CD1c-positive myeloid dendritic cell (primary cell): ENCODE measurements at regions not wholly inside any gene's neighbourhood (a gene's known extent, or its start where the extent isn't known, plus 50 kb on each side); places are given as distances from the start of the nearest gene placed in this dataset.
A peak's percentile ranks its signal among the peaks of the same experiment; 100 is the strongest.
"Not testable (repeated sequence)": the region's sequence is repeated elsewhere in the genome, so short reads cannot be mapped to it uniquely, and the experiment has no call there.

ENCODE experiments used
- DNase-seq: peaks from one replicate; pipeline ENCODE4 v3.0.0-alpha.2; 2016; ENCODE audit errors: extremely low spot score

DNA sequence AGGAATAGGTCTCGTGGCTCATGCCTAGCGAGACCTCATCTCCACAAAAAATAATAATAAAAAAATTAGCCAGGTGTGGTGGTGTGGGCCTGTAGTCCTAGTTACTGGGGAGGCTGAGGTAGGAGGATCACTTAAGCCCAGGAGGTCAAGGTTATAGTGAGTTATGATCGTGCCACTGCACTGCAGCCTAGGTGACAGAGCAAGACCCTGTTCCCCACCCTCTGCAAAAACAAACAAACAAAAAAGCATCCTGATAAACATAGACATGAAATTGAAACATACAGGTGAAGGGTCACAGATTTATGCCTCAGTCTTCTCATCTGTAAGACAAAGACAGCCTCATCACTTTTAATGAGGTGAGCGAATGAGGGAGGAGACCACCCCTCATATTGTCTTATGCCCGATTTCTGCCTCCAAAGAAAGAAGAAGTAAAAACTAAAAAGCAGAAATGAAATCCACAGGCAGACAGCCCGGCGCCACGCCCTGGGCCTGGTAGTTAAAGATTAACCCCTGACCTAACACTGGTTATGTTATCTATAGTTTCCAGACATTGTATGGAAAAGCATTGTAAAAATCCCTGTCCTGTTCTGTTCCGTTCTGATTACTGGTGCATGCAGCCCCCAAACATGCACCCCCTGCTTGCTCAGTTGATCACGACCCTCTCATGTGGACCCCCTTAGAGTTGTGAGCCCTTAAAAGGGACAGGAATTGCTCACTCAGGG is 138.5 kb downstream of the OR2B2 start:
- DNase-seq = not testable (repeated sequence)

DNA sequence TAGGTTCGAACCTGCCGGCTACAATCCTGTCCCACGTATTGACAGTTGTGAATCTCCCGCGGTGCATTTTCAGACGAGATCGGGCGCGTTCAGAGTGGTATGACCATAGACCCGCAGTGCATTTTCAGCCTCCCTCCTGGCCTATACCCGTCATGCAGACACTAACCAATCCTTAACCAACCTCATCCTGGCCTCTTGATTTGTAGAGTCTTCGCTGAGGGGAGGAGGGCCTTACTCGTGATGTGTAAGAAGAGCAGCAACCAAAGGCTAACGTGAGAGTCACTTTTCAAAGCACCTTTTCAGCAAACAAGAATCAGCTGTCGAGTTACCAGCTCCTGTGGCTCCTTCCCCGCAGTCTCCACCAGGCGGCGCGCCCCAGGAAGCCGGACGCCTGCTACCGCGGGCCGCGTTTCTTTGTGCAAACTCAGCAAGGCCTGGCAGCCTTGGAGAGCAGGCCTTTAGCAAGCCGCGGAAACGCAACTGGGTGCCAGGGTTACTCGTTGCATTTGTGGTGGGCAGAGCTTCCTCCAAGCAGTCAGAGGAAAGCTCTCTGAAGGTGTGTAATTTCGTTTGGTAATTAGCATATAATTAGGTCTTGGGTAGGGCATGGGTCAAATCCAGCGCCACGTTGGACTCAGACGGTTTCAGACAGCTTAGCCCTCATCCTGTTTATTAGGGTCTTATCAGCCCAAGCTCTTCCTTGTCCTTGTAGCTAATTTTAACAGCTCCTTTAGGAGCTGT is 139.8 kb downstream of the OR2B2 start:
- DNase-seq = peak; percentile 92

DNA sequence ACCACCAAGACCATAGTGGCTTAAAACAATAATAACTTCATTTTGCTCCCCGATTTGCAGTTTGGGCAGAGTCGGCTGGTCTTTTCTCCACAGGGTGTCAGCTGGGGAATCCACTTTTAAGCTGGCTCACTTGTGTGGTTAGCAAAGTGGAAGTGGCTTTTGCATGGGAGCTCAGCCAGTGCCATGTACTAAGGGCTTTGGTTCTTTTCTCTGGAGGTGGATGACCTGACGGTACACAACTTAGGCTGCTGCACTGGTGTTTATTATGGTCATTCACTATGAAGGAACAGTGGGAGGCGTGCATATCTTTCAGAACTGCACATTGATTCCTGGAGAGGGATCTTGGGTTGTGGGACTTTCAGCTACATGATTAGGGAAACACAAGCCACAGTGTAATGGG is 141.0 kb downstream of the OR2B2 start:
- no peak for DNase-seq

DNA sequence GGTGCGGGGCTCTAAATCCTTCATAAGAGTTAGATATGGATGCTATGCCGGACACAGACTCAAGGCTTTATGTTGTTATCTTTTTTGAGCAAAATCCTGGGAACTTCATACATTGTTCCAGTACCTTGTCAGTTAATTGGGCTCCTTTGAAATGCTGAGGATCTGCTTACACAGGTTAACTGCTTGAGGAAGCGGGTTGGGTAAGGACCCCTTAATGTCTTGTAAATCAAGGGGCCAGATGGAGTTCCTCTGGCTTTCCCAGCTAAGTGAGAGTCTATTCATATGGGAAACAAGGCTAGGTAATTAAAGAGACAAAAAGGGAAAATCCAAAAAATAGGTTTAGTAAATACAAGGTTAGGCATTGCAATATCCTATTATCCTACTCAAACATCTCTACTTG is 141.5 kb downstream of the OR2B2 start:
- no peak for DNase-seq

DNA sequence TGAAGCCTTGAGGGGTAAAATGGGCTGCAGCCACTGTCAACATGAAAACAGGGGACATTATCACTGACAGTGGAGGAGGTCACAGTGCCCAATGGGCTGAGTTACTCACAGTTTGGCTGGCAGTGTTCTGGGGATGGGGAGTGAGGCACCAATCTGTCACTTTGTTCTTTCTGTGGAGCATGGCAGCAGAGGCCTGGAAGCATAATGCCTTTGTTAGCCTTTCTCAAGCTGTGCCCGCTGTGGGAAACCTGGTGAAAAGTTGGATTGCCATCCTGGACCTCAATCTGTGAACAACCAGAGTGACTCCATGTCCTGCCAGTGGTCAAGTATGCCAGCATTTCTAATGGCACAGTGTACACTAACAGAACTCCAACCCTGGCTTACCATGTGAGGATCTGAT is 143.6 kb downstream of the OR2B2 start:
- no peak for DNase-seq

DNA sequence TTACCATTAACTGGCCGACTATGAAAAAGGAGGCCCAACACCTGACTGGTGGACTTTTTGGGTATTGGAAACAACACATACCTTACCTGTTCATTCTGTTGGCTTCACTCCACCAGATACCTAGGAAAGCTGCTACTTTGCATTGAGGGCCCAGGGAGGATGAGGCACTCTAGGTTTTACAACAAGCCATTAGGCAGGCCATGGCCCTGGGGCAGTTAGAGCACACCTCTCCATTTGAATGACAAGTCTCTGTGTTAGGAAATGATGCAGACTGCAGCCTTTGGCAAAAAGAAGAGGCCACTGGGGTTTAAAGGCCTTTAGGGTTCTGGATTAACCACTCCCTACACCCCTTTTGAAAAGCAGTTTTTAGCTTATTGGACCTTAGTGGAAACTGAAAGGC is 144.3 kb downstream of the OR2B2 start:
- DNase-seq = no peak

DNA sequence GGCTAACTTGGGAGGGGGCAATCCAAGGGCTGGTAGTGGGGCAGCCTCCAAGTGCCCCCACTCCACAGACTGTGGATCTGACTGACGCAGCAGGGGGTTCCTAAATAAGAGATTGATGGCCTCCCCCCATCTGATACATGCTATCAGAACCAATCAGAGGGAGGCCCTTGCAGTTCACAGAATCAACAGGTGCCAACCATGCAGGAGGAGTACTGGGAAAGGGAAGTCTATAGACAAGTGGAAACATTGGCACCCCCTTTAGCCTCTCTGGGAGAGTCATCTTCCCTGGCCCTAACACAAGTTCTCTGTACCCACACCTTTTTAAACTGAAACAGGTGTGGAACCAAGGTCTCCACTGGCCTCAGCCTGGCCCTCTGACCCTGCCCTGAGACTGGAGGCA is 145.8 kb downstream of the OR2B2 start:
- DNase-seq = no peak

DNA sequence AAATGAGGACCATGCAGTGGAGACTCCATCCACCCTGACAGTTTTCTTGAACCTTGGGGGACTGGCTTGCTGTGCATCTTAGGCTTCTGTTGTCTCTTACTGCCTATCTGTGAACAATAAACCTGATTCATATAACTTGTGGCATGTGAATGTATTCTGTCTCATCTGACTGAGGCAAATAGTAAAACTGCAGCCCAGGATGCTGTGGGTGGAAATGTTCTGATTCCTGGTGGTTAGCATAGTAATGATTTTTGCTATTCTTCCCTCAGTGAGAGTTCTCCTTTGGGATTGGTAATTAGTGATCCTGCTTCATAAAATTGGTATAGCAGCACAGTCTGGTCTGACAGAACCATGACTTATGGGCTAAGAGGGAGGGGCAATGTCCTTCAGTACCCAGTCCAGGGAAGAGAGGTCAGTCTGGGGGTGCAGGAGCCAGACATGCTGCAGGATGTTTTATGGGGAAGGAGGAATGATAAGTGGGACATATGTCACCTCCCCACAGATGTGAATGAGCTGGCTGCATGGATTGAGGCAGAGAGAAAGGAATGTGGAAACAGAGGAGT is 147.1 kb downstream of the OR2B2 start:
- DNase-seq = no peak

DNA sequence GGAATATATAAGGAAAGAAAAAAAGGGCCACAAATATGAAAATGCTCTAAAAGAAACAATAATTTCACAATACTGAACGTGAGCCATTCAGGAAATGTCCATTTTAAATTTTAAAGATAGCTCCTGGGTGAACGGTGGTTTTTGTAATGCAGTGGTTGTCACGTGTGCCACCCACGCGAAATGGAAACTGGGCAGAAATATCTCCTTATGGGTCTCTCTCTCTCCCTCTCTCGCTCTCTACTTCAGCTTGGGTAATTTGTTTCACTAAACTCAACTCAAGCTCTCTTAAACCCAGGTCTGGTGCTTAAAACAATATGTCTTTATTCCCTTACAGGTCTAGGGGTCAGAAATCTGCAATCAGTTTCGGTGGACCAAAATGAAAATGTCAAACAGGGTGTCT is 150.8 kb downstream of the OR2B2 start:
- peak; percentile 27 for DNase-seq

DNA sequence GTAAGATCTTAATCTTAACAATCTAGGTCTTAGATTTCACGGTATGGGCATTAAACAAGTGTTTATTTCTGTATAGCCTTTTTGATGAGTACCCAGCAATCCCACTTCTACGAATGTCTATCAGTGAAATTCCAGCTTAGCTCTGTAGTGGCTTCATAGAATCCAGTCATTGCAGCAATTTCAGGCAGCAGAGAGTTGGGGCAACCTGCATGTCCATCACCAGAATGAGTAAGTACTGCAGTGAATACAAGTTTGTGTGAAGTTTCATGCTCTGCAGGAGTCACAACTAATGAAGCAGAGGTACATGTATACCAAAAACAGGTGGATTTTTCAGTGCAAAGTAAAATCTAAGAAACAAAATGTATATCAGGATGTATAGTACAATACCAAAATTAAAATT is 151.7 kb downstream of the OR2B2 start:
- DNase-seq = no peak

DNA sequence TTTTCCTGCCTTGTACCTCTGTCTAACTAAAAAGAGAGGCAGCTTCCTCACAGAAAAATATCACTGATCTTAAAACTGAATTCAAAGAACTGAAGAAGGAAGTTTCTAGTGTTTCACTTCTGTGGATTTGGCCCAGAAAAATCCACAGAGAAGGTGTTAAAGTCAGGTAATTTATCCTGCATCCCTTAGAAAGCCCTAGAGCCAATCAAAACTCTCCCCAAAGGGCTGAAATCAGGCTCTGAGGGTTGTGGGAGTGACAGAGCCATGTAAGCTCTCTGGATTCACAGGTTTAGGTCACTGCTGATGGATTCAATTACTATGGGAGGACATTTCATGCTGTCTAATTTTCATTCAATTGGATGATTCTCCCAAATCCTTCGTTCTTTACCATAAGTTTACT is 152.3 kb downstream of the OR2B2 start:
- DNase-seq = no peak

DNA sequence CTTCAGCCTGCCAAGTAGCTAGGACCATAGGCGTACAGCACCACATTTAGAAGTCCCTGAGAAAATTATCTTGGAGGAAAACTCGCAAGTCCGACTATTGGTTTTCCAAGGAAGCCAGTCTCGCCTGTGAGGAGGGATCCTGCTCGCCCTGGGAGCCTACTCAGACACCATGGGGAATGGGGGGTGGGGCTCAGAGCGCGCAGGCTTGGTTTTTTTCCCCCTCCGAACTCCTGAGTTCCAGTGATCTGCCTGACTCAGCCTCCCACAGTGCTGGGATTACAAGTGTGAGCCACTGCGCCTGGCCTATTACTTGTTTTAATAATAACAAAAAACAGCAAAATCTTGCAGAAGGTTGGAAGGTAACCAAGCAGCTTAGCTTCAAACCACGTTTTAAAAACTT is 153.7 kb downstream of the OR2B2 start:
- no peak for DNase-seq

DNA sequence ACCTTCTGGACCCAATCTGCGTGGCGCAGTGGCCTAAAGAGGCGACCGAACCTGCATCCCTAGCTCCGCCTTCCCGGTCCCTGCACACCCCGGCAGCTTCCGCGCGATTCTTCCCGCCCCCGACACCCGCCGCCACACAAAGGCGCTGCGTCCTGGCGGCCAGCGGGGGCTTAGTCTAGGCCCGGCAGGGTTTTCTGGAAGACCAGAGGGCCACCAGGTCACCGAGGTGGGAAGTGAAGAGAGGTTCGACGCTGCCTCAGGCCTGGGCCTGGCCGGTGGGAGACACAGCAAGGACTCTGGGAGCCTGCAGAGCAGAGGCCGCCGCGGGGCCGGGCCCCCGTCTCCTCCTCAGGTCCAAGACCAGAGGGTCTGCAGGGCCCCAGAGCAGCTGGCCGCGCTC is 154.9 kb downstream of the OR2B2 start:
- peak; percentile 25 for DNase-seq

DNA sequence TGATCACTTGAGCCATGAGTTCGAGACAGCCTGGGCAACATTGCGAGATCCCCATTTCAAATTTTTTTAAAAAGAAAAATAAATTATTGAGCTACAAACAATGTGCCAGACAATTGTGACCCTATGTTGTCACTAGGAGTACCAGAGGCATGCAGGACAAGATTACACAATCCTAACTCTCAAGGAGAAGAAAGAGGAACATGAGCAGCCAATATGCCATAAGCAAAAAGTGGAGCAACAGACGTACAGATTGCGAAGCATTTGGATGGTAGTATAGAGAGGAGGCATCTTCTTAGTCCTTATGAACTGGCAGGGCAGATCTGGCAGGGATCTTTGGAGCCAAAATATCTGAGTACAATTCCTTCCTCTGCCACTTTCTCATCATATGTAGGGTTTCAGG is 156.4 kb downstream of the OR2B2 start:
- DNase-seq = peak; percentile 79

DNA sequence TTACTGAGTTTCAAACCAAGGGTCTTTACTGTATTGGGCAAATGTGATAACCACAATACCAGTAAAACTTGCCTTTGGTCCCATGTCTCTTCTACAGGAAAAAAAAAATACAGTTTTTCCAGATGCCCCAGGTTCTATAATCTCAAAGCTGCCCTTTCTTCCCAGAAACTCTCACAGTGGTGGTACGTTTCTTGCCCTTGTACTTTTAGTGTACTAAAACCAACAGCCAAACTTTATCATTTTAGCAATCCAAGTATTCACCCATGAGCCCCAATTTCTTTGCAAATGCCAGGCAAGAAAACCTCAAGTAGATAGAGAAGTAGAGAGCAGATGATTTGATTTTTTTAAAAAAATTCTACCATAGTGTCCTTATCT is 157.8 kb downstream of the OR2B2 start:
- DNase-seq = no peak

DNA sequence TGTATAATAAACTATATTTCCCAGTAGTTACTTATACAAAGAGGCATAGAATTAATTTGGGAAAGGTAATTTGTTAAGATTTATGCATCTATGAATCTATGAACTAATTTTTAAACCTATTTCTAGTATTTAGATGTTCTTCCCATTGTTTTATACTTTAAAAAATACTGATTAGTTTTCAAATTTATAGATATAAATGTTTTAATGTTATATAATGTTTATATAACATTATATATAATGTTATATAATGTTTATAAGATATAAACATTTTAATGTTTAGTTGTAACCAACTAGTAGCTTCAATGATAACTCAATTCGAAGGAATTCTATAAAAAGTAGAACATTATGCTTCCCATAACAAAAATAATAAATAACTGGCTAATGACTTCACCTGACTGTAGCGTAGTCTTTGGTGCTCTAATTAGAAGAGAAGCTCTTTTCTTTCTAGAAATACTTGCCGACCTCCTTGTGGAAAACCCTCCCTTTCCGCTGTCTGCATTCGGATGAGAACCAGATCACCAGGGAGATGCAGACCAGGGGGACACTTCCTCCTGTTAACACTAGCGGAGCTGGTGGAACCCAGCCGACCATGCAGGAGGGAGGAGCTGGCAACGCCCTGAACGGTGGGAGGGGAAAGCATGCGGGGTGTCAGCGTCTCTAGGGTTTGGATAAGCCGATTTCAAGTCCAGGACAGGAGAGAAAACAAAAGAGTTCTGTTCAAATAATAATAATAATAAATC is 158.4 kb downstream of the OR2B2 start:
- peak; percentile 67 for DNase-seq

DNA sequence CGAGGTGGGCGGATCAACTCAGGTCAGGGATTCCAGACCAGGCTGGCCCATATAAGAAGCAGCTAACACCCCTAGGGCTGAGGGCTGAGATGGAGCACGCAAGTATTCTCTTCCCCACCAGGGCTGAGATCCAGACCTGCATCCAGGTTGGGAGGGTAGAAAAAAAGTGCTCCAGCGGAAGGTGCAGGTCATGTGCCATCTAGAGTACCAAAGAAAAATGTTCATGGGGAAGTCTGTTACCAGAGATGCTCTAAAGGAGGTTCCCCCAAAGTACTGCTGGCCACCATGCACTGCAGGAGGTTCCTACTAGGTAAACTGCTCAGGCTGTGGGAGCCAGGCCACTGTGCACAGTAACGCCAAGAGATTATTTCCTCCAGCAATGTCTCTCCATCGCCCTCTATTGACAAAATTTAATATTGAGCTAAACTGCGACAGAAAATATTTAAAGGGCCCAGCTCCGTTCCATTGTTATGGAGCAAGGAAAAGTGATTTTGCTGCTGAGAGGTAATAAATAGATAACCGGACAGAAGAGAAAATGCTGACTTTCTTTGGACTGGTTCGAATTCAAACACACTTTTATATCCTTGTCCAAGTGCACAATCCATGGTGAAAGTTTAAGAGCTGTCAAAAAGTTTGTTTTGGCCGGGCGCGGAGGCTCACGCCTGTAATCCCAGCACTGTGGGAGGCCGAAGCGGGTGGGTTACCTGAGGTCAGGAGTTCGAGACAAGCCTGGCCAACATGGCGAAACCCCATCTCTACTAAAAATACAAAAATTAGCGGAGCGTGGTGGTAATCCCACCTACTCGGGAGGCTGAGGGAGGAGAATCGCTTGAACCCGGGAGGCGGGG is 159.9 kb downstream of the OR2B2 start:
- peak; percentile 87 for DNase-seq

DNA sequence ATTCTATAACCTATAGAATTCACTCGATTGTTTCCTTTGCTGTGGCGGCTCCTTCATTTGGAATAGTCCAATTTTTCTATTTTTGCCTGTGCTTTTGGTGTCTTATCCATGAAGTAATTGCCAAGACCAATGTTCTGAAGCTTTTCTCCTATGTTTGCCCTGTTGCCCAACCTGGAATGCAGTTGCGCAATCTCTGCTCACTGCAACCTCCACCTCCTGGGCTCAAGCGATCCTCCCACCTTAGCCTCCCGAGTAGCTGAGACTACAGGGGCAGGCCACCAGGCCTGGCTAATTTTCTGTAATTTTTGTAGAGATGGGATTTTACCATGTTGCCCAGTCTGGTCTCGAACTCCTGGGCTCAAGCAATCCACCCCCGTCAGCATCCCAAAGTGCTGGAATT is 163.5 kb downstream of the OR2B2 start:
- no peak for DNase-seq

DNA sequence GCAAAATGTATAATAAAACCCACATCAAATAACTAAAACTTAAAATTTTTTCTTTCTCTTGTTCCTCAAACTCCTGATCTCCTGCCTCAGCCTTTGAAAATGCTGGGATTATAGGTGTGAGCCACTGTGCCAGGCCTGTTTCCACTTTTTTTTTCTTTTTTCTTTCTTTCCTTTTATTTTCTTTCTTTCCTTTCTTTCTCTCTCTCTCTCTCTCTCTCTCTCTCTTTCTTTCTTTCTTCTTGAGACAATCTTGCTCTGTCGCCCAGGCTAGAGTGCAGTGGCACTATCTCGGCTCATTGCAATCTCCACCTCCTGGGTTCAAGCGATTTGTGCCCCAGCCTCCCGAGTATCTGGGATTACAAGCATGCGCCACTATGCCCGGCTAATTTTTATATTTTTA is 164.6 kb downstream of the OR2B2 start:
- no peak for DNase-seq

DNA sequence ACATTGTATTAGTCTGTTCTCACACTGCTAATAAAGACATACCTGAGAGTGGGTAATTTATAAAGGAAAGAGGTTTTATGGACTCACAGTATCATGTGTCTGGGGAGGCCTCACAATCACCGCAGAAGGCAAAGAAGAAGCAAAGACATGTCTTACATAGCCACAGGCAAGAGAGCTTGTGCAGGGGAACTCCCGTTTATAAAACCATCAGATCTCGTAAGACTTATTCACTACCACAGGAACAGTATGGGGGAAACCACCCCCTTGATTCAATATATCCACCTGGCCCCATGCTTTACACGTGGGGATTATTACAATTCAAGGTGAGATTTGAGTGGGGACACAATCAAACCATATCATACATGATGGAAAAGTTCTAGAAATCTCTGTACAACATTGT is 165.3 kb downstream of the OR2B2 start:
- DNase-seq = not testable (repeated sequence)

DNA sequence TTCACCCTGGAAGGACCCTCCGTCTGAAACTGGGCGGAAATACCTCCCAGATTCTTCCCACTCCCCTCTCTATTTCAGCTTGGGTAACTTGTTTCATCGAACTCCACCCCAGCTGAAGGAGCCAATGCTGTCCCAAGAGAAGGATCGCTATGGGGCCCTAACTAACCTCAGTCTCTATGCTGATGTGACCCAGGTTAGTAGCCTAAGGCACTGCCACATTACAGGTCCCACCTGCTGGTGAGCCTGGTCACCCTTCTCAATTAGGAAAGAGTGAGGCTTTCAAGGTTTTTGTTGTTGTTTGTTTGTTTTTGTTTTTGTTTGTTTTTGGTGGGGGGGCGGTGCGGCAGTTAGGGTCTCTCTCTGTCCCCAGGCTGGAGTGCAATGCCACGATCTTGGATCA is 168.4 kb downstream of the OR2B2 start:
- DNase-seq = no peak
